ENCODE measurements at regions not wholly inside any gene's neighbourhood (a gene's known extent, or its start where the extent isn't known, plus 50 kb on each side); places are given as distances from the start of the nearest gene placed in this dataset.

DNA sequence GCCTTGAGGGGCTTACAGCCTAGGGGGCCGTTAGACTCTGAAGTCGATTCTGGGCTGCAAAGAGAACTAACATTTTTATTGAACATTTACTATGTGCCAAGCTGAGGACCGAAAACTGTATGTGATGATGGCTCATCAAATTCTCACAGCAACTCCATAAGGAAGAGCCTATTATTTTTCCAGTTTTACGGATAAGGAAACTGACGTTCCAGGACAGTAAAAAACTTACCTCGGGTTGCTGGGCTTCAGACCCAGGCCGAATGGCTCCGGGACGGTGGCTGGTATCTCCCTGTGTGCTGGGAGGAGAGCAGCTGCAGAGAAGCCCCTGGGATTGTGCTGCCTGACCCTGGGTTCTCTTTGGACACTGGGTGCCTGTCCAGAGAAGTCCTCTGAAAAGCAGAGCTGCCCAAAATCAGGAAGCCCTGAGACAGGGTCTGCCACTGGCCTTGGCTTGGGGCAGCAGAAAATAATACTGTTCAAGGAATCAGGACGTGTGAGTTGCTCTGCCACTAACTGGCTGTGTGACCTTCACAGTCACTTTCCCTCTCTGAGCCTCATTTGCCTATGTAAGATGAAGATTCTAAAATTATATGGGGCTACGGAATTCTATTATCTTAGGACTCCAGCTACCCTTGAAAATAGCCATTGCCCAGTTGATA lies 116.3 kb upstream of the CPEB4 start (continued):
- TF ChIP-seq, protein P1, sequence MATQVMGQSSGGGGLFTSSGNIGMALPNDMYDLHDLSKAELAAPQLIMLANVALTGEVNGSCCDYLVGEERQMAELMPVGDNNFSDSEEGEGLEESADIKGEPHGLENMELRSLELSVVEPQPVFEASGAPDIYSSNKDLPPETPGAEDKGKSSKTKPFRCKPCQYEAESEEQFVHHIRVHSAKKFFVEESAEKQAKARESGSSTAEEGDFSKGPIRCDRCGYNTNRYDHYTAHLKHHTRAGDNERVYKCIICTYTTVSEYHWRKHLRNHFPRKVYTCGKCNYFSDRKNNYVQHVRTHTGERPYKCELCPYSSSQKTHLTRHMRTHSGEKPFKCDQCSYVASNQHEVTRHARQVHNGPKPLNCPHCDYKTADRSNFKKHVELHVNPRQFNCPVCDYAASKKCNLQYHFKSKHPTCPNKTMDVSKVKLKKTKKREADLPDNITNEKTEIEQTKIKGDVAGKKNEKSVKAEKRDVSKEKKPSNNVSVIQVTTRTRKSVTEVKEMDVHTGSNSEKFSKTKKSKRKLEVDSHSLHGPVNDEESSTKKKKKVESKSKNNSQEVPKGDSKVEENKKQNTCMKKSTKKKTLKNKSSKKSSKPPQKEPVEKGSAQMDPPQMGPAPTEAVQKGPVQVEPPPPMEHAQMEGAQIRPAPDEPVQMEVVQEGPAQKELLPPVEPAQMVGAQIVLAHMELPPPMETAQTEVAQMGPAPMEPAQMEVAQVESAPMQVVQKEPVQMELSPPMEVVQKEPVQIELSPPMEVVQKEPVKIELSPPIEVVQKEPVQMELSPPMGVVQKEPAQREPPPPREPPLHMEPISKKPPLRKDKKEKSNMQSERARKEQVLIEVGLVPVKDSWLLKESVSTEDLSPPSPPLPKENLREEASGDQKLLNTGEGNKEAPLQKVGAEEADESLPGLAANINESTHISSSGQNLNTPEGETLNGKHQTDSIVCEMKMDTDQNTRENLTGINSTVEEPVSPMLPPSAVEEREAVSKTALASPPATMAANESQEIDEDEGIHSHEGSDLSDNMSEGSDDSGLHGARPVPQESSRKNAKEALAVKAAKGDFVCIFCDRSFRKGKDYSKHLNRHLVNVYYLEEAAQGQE (IDR thresholded peaks at IDR 0.05; ENCODE audit: borderline replicate concordance) = no peak
- TF ChIP-seq, protein P1 (CRISPR knock-in tag; IDR thresholded peaks at IDR 0.05; ENCODE audit: low read depth) = no peak
- no peak for TF ChIP-seq ZBTB5 (IDR thresholded peaks at IDR 0.05)
- TF ChIP-seq ZNF766 (CRISPR knock-in tag; conservative IDR thresholded peaks at IDR 0.05) = no peak

Data from K562 (cell line).